ENCODE measurements at regions not wholly inside any gene's neighbourhood (a gene's known extent, or its start where the extent isn't known, plus 50 kb on each side); places are given as distances from the start of the nearest gene placed in this dataset.

GRCh38 chr5:7207979-7208378 is 188.0 kb upstream of the ADCY2 start:
- Histone ChIP-seq H3K9me3 (ENCODE audit: control insufficient read depth, insufficient read depth, low read length) (no peaks in the 10 kb centered on the region), H3K4me1 (ENCODE audit: control insufficient read depth, insufficient read depth, low read length) (no peaks in the 10 kb centered on the region), H3K36me3 (ENCODE audit: control insufficient read depth, insufficient read depth, low read length) (no peaks in the 10 kb centered on the region), H3K27ac (ENCODE audit: low read depth, low read length) (no peak overlapping the region), H3K27me3 (ENCODE audit: control insufficient read depth, insufficient read depth, low read length) (no peaks in the 10 kb centered on the region), H3K4me3 (ENCODE audit: low read depth, low read length) (no peak overlapping the region)
- 93% methylated on average over 2 of the region's 2 CpGs for WGBS (ENCODE audit: insufficient coverage)
- DNase-seq (ENCODE audit: low read depth in 4 of 6, low spot score in 6 of 6) = no peak

- H3K9me3 ChIP-seq (ENCODE audit: control insufficient read depth, insufficient read depth, low read length) = no peaks in the 10 kb centered on the region
- H3K4me1 ChIP-seq (ENCODE audit: control insufficient read depth, insufficient read depth, low read length) = no peaks in the 10 kb centered on the region
- no peaks in the 10 kb centered on the region for H3K27me3 ChIP-seq (ENCODE audit: control insufficient read depth, insufficient read depth, low read length)
- WGBS (ENCODE audit: insufficient coverage) = 50% methylated on average over 5 of the region's 5 CpGs
- no peak overlapping the region for H3K4me3 ChIP-seq (ENCODE audit: low read depth, low read length)
- no peaks in the 10 kb centered on the region for H3K36me3 ChIP-seq (ENCODE audit: control insufficient read depth, insufficient read depth, low read length)
- DNase-seq (ENCODE audit: low read depth in 4 of 6, low spot score in 6 of 6) = peak in 1 of 6 donors; percentile 42
- H3K27ac ChIP-seq (ENCODE audit: low read depth, low read length) = no peak overlapping the region
Observed at GRCh38 chr5:7208938-7209337, 187.0 kb upstream of the ADCY2 start.

GRCh38 chr5:7209658-7210057 is 186.3 kb upstream of the ADCY2 start:
- peak in 1 of 6 donors; percentile 9 for DNase-seq (ENCODE audit: low read depth in 4 of 6, low spot score in 6 of 6)
- H3K27ac ChIP-seq (ENCODE audit: low read depth, low read length) = no peak overlapping the region

GRCh38 chr5:7210549-7210948 is 185.4 kb upstream of the ADCY2 start:
- no peaks in the 10 kb centered on the region for H3K9me3 ChIP-seq (ENCODE audit: control insufficient read depth, insufficient read depth, low read length)
- no peak for DNase-seq (ENCODE audit: low read depth in 4 of 6, low spot score in 6 of 6)
- H3K27ac ChIP-seq (ENCODE audit: low read depth, low read length) = no peak overlapping the region
- H3K27me3 ChIP-seq (ENCODE audit: control insufficient read depth, insufficient read depth, low read length) = no peaks in the 10 kb centered on the region
- H3K36me3 ChIP-seq (ENCODE audit: control insufficient read depth, insufficient read depth, low read length) = no peaks in the 10 kb centered on the region
- 91% methylated on average over 2 of the region's 2 CpGs for WGBS (ENCODE audit: insufficient coverage)
- H3K4me1 ChIP-seq (ENCODE audit: control insufficient read depth, insufficient read depth, low read length) = no peaks in the 10 kb centered on the region
- H3K4me3 ChIP-seq (ENCODE audit: low read depth, low read length) = no peak overlapping the region

More at GRCh38 chr5:7209658-7210057, 186.3 kb upstream of the ADCY2 start:
- H3K27me3 ChIP-seq (ENCODE audit: control insufficient read depth, insufficient read depth, low read length) = no peaks in the 10 kb centered on the region
- H3K36me3 ChIP-seq (ENCODE audit: control insufficient read depth, insufficient read depth, low read length) = no peaks in the 10 kb centered on the region
- no peaks in the 10 kb centered on the region for H3K4me1 ChIP-seq (ENCODE audit: control insufficient read depth, insufficient read depth, low read length)
- no peaks in the 10 kb centered on the region for H3K9me3 ChIP-seq (ENCODE audit: control insufficient read depth, insufficient read depth, low read length)
- no peak overlapping the region for H3K4me3 ChIP-seq (ENCODE audit: low read depth, low read length)

- no peak overlapping the region for H3K27ac ChIP-seq (ENCODE audit: low read depth, low read length)
- no peak overlapping the region for H3K4me3 ChIP-seq (ENCODE audit: low read depth, low read length)
- H3K36me3 ChIP-seq (ENCODE audit: control insufficient read depth, insufficient read depth, low read length) = no peaks in the 10 kb centered on the region
- no peaks in the 10 kb centered on the region for H3K4me1 ChIP-seq (ENCODE audit: control insufficient read depth, insufficient read depth, low read length)
- WGBS (ENCODE audit: insufficient coverage) = 100% methylated on average over 5 of the region's 5 CpGs
- no peak for DNase-seq (ENCODE audit: low read depth in 4 of 6, low spot score in 6 of 6)
- H3K27me3 ChIP-seq (ENCODE audit: control insufficient read depth, insufficient read depth, low read length) = no peaks in the 10 kb centered on the region
- H3K9me3 ChIP-seq (ENCODE audit: control insufficient read depth, insufficient read depth, low read length) = no peaks in the 10 kb centered on the region
Observed at GRCh38 chr5:7213525-7213924, 182.4 kb upstream of the ADCY2 start.

- H3K27ac ChIP-seq (ENCODE audit: low read depth, low read length) = no peak overlapping the region
- WGBS (ENCODE audit: insufficient coverage) = 98% methylated on average over 4 of the region's 7 CpGs
- H3K27me3 ChIP-seq (ENCODE audit: control insufficient read depth, insufficient read depth, low read length) = no peaks in the 10 kb centered on the region
- no peak for DNase-seq (ENCODE audit: low read depth in 4 of 6, low spot score in 6 of 6)
- no peak overlapping the region for H3K4me3 ChIP-seq (ENCODE audit: low read depth, low read length)
- no peaks in the 10 kb centered on the region for H3K9me3 ChIP-seq (ENCODE audit: control insufficient read depth, insufficient read depth, low read length)
- no peaks in the 10 kb centered on the region for H3K36me3 ChIP-seq (ENCODE audit: control insufficient read depth, insufficient read depth, low read length)
- H3K4me1 ChIP-seq (ENCODE audit: control insufficient read depth, insufficient read depth, low read length) = no peaks in the 10 kb centered on the region
Observed at GRCh38 chr5:7214906-7215416, 181.0 kb upstream of the ADCY2 start.

- Histone ChIP-seq H3K27ac (ENCODE audit: low read depth, low read length) (no peak overlapping the region), H3K4me1 (ENCODE audit: control insufficient read depth, insufficient read depth, low read length) (no peaks in the 10 kb centered on the region), H3K9me3 (ENCODE audit: control insufficient read depth, insufficient read depth, low read length) (no peaks in the 10 kb centered on the region), H3K27me3 (ENCODE audit: control insufficient read depth, insufficient read depth, low read length) (no peaks in the 10 kb centered on the region), H3K36me3 (ENCODE audit: control insufficient read depth, insufficient read depth, low read length) (no peaks in the 10 kb centered on the region), H3K4me3 (ENCODE audit: low read depth, low read length) (no peak overlapping the region)
- no peak for DNase-seq (ENCODE audit: low read depth in 4 of 6, low spot score in 6 of 6)
- no CpG with 5 or more reads among the region's 2 CpGs for WGBS (ENCODE audit: insufficient coverage)
Observed at GRCh38 chr5:7218141-7218540, 177.8 kb upstream of the ADCY2 start.

- Histone ChIP-seq H3K27me3 (ENCODE audit: control insufficient read depth, insufficient read depth, low read length) (no peaks in the 10 kb centered on the region), H3K36me3 (ENCODE audit: control insufficient read depth, insufficient read depth, low read length) (no peaks in the 10 kb centered on the region), H3K4me1 (ENCODE audit: control insufficient read depth, insufficient read depth, low read length) (no peaks in the 10 kb centered on the region), H3K4me3 (ENCODE audit: low read depth, low read length) (no peak overlapping the region), H3K9me3 (ENCODE audit: control insufficient read depth, insufficient read depth, low read length) (no peaks in the 10 kb centered on the region), H3K27ac (ENCODE audit: low read depth, low read length) (no peak overlapping the region)
- DNase-seq (ENCODE audit: low read depth in 4 of 6, low spot score in 6 of 6) = peak in 1 of 6 donors; percentile 56
- 67% methylated on average over 4 of the region's 4 CpGs for WGBS (ENCODE audit: insufficient coverage)
Observed at GRCh38 chr5:7220156-7220555, 175.8 kb upstream of the ADCY2 start.

- Histone ChIP-seq H3K4me1 (ENCODE audit: control insufficient read depth, insufficient read depth, low read length) (no peaks in the 10 kb centered on the region), H3K36me3 (ENCODE audit: control insufficient read depth, insufficient read depth, low read length) (no peaks in the 10 kb centered on the region), H3K27me3 (ENCODE audit: control insufficient read depth, insufficient read depth, low read length) (no peaks in the 10 kb centered on the region), H3K27ac (ENCODE audit: low read depth, low read length) (no peak overlapping the region), H3K9me3 (ENCODE audit: control insufficient read depth, insufficient read depth, low read length) (no peaks in the 10 kb centered on the region), H3K4me3 (ENCODE audit: low read depth, low read length) (no peak overlapping the region)
- DNase-seq (ENCODE audit: low read depth in 4 of 6, low spot score in 6 of 6) = peak in 1 of 6 donors; percentile 12
- WGBS (ENCODE audit: insufficient coverage) = no CpG with 5 or more reads among the region's 3 CpGs
Observed at GRCh38 chr5:7221041-7221440, 174.9 kb upstream of the ADCY2 start.

- Histone ChIP-seq H3K27me3 (ENCODE audit: control insufficient read depth, insufficient read depth, low read length) (no peaks in the 10 kb centered on the region), H3K27ac (ENCODE audit: low read depth, low read length) (no peak overlapping the region), H3K4me3 (ENCODE audit: low read depth, low read length) (no peak overlapping the region), H3K9me3 (ENCODE audit: control insufficient read depth, insufficient read depth, low read length) (no peaks in the 10 kb centered on the region), H3K36me3 (ENCODE audit: control insufficient read depth, insufficient read depth, low read length) (no peaks in the 10 kb centered on the region), H3K4me1 (ENCODE audit: control insufficient read depth, insufficient read depth, low read length) (no peaks in the 10 kb centered on the region)
- 72% methylated on average over 4 of the region's 5 CpGs for WGBS (ENCODE audit: insufficient coverage)
- DNase-seq (ENCODE audit: low read depth in 4 of 6, low spot score in 6 of 6) = no peak
Observed at GRCh38 chr5:7225826-7226225, 170.1 kb upstream of the ADCY2 start.

Data from spinal cord (tissue), 9 donors.